ENCODE measurements at regions not wholly inside any gene's neighbourhood (a gene's known extent, or its start where the extent isn't known, plus 50 kb on each side); places are given as distances from the start of the nearest gene placed in this dataset.
"Not testable (repeated sequence)": the region's sequence is repeated elsewhere in the genome, so short reads cannot be mapped to it uniquely, and the experiment has no call there.

DNA sequence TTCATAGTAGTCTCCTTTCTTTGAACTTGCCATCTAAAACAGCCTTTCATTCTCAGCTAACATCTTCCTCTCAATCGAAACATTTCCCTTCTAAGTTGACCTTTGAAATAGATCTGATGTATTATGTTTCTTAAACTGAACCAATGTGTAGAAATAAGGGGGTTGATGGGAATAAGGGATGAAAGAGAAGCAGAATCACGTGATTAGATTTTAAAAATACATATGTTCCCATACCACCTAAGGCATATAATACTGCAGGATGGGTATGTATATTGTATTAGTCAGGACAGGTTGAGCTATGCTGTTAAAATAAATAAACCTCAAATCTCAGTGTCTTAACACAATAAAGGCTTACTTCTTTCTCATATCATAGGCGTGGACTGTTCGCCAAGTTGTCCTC lies 207.5 kb upstream of the SRD5A2 start:
- no peak for TF ChIP-seq ZFX (IDR thresholded peaks at IDR 0.05)
- TF ChIP-seq, protein P1, sequence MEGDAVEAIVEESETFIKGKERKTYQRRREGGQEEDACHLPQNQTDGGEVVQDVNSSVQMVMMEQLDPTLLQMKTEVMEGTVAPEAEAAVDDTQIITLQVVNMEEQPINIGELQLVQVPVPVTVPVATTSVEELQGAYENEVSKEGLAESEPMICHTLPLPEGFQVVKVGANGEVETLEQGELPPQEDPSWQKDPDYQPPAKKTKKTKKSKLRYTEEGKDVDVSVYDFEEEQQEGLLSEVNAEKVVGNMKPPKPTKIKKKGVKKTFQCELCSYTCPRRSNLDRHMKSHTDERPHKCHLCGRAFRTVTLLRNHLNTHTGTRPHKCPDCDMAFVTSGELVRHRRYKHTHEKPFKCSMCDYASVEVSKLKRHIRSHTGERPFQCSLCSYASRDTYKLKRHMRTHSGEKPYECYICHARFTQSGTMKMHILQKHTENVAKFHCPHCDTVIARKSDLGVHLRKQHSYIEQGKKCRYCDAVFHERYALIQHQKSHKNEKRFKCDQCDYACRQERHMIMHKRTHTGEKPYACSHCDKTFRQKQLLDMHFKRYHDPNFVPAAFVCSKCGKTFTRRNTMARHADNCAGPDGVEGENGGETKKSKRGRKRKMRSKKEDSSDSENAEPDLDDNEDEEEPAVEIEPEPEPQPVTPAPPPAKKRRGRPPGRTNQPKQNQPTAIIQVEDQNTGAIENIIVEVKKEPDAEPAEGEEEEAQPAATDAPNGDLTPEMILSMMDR (conservative IDR thresholded peaks at IDR 0.05): no peak
- H3K27ac ChIP-seq: no peak overlapping the region

DNA sequence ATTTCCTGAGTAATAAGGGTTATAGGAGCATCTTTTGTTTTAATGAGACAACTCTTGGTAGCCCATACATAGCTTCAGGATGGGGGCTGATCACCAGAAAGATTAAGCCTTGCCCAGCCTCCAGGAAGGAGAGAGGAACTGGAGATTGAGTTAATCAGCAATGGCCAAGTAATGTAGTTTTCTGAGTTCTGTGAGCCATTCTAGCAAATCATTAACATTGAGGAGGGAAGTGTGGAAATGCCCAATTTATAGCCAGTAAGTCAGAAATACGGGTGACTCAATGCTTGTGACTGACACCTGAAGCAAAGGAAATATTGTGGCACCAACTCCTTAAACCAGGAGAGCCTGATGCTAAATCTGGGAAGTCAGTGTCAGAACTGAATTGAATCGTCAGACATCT lies 205.1 kb upstream of the SRD5A2 start:
- no peak for TF ChIP-seq ZFX (IDR thresholded peaks at IDR 0.05)
- TF ChIP-seq, protein P1 (conservative IDR thresholded peaks at IDR 0.05): no peak
- no peak overlapping the region for H3K27ac ChIP-seq

DNA sequence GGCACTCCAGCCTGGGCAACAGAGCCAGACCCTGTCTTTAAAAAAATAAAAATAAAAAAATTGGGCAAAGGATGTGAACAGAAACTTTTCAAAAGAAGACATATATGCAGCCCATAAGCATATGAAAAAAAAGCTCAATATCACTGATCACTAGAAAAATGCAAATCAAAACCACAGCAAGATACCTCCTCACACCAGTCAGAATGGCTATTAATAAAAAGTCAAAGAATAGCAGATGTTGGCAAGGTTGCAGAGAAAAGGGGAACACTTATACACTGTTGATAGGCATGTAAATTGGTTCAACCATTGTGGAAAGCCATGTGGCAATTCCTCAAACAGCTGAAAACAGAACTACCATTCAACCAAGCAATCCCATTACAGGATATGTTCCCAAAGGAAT lies 204.1 kb upstream of the SRD5A2 start:
- no peak for TF ChIP-seq ZFX (IDR thresholded peaks at IDR 0.05)
- TF ChIP-seq, protein P1 (conservative IDR thresholded peaks at IDR 0.05): no peak
- no peak overlapping the region for H3K27ac ChIP-seq

DNA sequence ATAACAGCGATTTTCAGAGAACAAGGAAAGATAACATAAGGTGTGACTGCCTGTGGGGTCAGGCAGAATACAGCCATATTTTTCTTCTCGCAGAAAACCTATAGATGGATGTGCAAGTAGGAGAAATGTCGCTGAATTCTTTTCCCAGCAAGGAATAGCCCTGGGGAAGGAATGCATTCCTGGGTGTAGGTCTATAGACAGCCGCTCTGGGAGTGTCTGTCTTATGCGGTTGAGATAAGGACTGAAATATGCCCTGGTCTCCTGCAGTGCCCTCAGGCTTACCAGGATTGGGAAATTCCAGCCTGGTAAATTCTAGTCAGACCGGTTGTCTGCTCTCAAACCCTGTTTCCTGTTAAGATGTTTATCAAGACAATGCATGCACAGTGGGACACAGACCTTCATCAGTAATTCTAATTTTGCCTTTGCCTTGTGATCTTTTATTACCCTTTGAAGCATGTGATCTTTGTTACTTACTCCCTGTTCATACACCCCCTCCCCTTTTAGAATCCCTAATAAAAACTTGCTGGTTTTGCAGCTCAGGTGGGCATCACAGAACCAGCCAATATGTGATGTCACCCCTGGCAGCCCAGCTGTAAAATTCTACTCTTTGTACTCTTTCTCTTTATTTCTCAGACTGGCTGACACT lies 202.8 kb upstream of the SRD5A2 start:
- H3K27ac ChIP-seq: not testable (repeated sequence)

- TF ChIP-seq ZFX (IDR thresholded peaks at IDR 0.05): no peak
- TF ChIP-seq, protein P1 (conservative IDR thresholded peaks at IDR 0.05): no peak
- H3K27ac ChIP-seq: no peak overlapping the region
These were observed 197.4 kb upstream of the SRD5A2 start for GRCh38 chr2:31778153-31778552.

GRCh38 chr2:31770741-31771140 lies 190.0 kb upstream of the SRD5A2 start:
- TF ChIP-seq, protein P1 (conservative IDR thresholded peaks at IDR 0.05): no peak
- TF ChIP-seq ZFX (IDR thresholded peaks at IDR 0.05): no peak
- H3K27ac ChIP-seq: no peak overlapping the region

DNA sequence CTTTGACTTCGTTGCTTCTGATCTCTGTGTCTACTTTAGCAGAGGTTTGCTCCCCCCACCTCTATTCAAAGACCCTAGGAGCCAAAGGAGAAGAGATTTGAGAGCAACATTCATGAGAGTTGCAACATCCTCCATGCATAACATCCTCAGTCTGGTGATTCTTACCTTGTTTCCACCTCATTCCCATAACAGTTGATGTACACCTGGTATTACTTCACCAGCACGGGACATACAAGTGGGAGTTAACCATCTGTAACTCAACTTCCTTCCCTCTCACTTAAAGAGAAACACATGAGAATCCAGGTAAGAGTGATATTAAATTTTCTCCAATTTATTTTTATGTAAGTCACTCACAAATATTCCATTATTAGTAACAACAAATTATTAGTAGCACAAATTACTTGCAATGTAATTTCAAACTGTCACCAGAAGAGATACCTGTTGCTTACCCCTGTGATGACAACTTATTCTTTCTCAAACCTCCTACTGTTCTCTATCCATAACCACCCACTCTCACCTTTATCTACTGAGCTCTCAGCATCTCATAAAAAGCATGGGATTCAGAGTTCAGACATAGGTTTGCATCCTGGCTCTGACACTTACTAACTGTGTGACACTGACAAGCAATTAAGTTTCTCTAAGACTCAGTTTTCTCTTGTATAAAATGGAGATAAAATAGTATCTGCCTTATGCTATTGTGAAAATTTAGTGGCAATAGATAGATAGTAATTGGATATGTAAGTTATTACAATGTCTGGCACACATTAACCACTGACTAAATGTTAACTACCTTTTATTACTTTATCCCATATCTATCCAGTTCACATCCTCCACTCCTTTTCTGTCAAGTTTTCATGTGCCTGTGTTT lies 184.6 kb upstream of the SRD5A2 start:
- no peak for TF ChIP-seq ZFX (IDR thresholded peaks at IDR 0.05)
- TF ChIP-seq, protein P1 (conservative IDR thresholded peaks at IDR 0.05): no peak
- no peak overlapping the region for H3K27ac ChIP-seq

Data from C4-2B (cell line).